ENCODE measurements at regions not wholly inside any gene's neighbourhood (a gene's known extent, or its start where the extent isn't known, plus 50 kb on each side); places are given as distances from the start of the nearest gene placed in this dataset.
"Not testable (repeated sequence)": the region's sequence is repeated elsewhere in the genome, so short reads cannot be mapped to it uniquely, and the experiment has no call there.

GRCh38 chr13:42486711-42487198 lies 87.2 kb upstream of the TNFSF11 start:
- TF ChIP-seq, protein P1, sequence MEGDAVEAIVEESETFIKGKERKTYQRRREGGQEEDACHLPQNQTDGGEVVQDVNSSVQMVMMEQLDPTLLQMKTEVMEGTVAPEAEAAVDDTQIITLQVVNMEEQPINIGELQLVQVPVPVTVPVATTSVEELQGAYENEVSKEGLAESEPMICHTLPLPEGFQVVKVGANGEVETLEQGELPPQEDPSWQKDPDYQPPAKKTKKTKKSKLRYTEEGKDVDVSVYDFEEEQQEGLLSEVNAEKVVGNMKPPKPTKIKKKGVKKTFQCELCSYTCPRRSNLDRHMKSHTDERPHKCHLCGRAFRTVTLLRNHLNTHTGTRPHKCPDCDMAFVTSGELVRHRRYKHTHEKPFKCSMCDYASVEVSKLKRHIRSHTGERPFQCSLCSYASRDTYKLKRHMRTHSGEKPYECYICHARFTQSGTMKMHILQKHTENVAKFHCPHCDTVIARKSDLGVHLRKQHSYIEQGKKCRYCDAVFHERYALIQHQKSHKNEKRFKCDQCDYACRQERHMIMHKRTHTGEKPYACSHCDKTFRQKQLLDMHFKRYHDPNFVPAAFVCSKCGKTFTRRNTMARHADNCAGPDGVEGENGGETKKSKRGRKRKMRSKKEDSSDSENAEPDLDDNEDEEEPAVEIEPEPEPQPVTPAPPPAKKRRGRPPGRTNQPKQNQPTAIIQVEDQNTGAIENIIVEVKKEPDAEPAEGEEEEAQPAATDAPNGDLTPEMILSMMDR (IDR thresholded peaks at IDR 0.05; ENCODE audit: low read depth, low read length, missing control alignments): no peak

DNA sequence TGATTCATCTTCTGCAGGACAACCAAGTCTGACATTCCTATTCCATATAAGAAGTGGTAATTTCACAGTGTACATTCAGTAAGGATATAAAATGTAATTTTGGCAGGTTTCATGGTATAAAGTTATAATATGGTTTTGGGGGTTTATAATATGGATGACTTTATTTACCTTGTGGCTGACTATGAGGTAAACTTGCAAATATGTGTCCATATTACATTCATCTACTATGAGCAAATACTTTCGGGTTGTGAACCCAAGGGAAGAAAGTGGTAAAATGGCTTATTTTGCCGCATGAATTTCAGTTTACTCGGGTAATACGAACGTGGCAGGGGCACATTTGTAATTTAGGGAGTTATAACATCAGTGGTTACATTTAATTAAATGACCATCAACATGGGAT lies 86.7 kb upstream of the TNFSF11 start:
- no peak for DNase-seq (ENCODE audit: extremely low read depth, low read depth)
- TF ChIP-seq, protein P1 (IDR thresholded peaks at IDR 0.05; ENCODE audit: low read depth, low read length, missing control alignments): no peak
- no peak overlapping the region for H3K4me3 ChIP-seq (replicated peaks; ENCODE audit: low read depth, low read length)

More at GRCh38 chr13:42486711-42487198, 87.2 kb upstream of the TNFSF11 start:
- no peak for DNase-seq (ENCODE audit: extremely low read depth, low read depth)
- H3K4me3 ChIP-seq (replicated peaks; ENCODE audit: low read depth, low read length): no peak overlapping the region

DNA sequence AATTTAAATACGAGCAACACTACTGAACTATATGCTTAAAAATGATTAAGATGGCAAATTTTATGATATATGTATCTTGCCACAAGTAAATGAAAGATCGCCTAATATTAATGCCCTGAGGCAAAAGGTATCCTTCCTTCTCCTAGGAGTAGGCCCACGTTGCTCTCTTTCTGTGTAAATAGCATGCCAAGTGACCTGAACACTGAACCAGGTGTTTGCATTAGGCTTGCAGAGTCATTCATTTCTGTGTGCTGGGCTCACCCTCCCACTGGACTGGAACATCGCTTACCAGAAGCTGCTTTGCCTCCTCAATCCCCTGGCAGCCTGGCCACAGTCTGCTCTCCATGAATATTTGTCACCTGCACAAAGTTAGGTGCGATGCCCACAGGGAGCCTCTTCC lies 83.3 kb upstream of the TNFSF11 start:
- TF ChIP-seq, protein P1 (IDR thresholded peaks at IDR 0.05; ENCODE audit: low read depth, low read length, missing control alignments): no peak
- DNase-seq (ENCODE audit: extremely low read depth, low read depth): no peak
- H3K4me3 ChIP-seq (replicated peaks; ENCODE audit: low read depth, low read length): no peak overlapping the region

DNA sequence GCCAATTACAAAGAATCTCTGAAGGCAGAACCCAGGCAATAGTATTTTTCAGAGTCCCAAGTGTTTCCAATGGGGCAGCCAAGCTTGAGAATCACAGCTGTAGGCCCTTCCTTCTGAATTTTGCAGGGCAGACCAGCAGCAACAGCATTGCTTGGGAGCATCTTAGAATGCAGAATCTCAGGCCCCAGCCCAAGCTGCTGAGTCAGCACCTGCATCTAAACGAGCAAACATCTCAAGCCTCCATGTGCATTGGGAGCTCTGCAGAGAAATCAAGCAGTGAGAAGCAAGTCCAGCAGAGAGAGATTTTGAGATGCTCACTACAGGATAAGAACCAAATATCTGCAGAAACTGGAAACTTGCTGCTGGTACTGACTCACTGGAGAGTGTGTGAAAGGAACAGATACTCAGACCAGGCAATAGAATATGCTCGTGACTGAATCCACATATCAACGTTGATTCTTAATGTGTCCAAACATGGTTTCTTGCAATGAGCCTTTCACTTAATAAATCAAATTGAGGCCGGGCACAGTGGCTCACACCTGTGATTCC lies 81.5 kb upstream of the TNFSF11 start:
- TF ChIP-seq, protein P1 (IDR thresholded peaks at IDR 0.05; ENCODE audit: low read depth, low read length, missing control alignments): no peak
- no peak overlapping the region for H3K4me3 ChIP-seq (replicated peaks; ENCODE audit: low read depth, low read length)

GRCh38 chr13:42494157-42494556 lies 79.8 kb upstream of the TNFSF11 start:
- TF ChIP-seq, protein P1 (IDR thresholded peaks at IDR 0.05; ENCODE audit: low read depth, low read length, missing control alignments): no peak

More for the DNA sequence above, 81.5 kb upstream of the TNFSF11 start:
- DNase-seq (ENCODE audit: extremely low read depth, low read depth): no peak

GRCh38 chr13:42495255-42495654 lies 78.7 kb upstream of the TNFSF11 start:
- TF ChIP-seq, protein P1 (IDR thresholded peaks at IDR 0.05; ENCODE audit: low read depth, low read length, missing control alignments): no peak
- no peak overlapping the region for H3K4me3 ChIP-seq (replicated peaks; ENCODE audit: low read depth, low read length)
- no peak for DNase-seq (ENCODE audit: extremely low read depth, low read depth)

More at GRCh38 chr13:42494157-42494556, 79.8 kb upstream of the TNFSF11 start:
- no peak for DNase-seq (ENCODE audit: extremely low read depth, low read depth)
- H3K4me3 ChIP-seq (replicated peaks; ENCODE audit: low read depth, low read length): no peak overlapping the region

DNA sequence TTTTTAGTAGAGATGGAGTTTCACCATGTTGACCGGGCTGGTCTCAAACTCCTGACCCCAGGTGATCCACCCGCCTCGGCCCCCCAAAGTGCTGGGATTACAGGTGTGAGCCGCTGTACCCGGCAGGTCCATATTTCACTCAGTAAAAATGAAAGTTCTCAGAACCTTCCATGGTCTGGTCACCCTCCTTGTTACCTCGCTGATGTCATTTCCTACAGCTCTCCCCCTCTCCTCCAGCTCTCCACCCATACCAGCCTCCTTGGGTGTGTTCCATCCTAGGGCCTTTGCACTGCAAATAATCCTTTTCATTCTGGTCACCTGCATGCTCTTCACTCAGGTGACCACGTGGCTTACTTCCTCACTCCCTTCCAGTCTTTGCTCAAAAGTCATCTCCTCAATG lies 78.2 kb upstream of the TNFSF11 start:
- no peak for DNase-seq (ENCODE audit: extremely low read depth, low read depth)
- TF ChIP-seq, protein P1 (IDR thresholded peaks at IDR 0.05; ENCODE audit: low read depth, low read length, missing control alignments): no peak
- no peak overlapping the region for H3K4me3 ChIP-seq (replicated peaks; ENCODE audit: low read depth, low read length)

- H3K4me3 ChIP-seq (replicated peaks; ENCODE audit: low read depth, low read length); DNase-seq (ENCODE audit: extremely low read depth, low read depth): not testable (repeated sequence)
Observed at GRCh38 chr13:42496926-42497554, 76.9 kb upstream of the TNFSF11 start.

Measured in HFF-Myc (cell line).